Body of pancreas (tissue), 4 donors: ENCODE measurements at regions not wholly inside any gene's neighbourhood (a gene's known extent, or its start where the extent isn't known, plus 50 kb on each side); places are given as distances from the start of the nearest gene placed in this dataset.

Experiments
- CTCF ChIP-seq, 7 experiments: fragments of 450-650 bp in 4 of 7; fragments of 200-600 bp in 3 of 7; sonication (generic) in 3 of 7; IDR thresholded peaks; one replicate each; pipeline ENCODE4 v1.5.1; 2016 to 2019; ENCODE audit warnings: antibody characterized with exemption in 7 of 7
- POLR2A ChIP-seq, 3 donors: fragments of 450-650 bp; IDR thresholded peaks; one replicate each; pipeline ENCODE4 v1.6.1; 2016; ENCODE audit warnings: antibody characterized with exemption in 3 of 3, mild to moderate bottlenecking in 2 of 3

- no peak for TF ChIP-seq CTCF (IDR thresholded peaks at IDR 0.05)
- TF ChIP-seq POLR2A (IDR thresholded peaks at IDR 0.05): no peak
These were observed 1587.4 kb downstream of the GRIK2 start for GRCh38 chr6:102980951-102981350.
